ENCODE measurements at regions not wholly inside any gene's neighbourhood (a gene's known extent, or its start where the extent isn't known, plus 50 kb on each side); places are given as distances from the start of the nearest gene placed in this dataset.

DNA sequence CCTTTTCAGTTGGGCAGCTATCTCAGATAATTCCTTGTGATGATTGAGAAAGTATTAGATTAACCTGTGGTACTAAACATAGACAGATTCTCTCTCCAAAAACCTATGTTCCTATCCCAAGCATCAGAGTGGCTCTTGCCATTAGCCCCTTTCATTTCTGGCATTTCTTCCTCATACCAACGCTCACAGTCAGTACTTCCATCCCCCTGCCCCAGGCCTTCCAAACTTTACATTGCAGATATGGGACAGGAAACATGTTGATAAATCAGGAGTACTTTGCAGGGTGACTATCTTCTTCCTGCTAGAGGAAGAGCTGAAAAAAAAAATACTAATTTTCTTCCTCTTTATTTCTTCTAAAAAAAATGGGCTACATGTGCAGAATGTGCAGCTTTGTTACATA lies 442.6 kb upstream of the RGMB start:
- TF ChIP-seq POLR2AphosphoS5 (IDR thresholded peaks at IDR 0.05; ENCODE audit: low read depth, low read length) (no peak), SPI1 (IDR thresholded peaks at IDR 0.05; ENCODE audit: low read depth, low read length) (no peak), POLR2A (IDR thresholded peaks at IDR 0.05; ENCODE audit: low read depth, low read length) (no peak), TAF1 (IDR thresholded peaks at IDR 0.05; ENCODE audit: low read depth, low read length) (no peak), PAX5 (IDR thresholded peaks at IDR 0.05; ENCODE audit: insufficient read depth, low read length, severe bottlenecking) (no peak), POU2F2 (IDR thresholded peaks at IDR 0.05; ENCODE audit: low read depth, low read length) (no peak)
